ENCODE measurements at regions not wholly inside any gene's neighbourhood (a gene's known extent, or its start where the extent isn't known, plus 50 kb on each side); places are given as distances from the start of the nearest gene placed in this dataset.

DNA sequence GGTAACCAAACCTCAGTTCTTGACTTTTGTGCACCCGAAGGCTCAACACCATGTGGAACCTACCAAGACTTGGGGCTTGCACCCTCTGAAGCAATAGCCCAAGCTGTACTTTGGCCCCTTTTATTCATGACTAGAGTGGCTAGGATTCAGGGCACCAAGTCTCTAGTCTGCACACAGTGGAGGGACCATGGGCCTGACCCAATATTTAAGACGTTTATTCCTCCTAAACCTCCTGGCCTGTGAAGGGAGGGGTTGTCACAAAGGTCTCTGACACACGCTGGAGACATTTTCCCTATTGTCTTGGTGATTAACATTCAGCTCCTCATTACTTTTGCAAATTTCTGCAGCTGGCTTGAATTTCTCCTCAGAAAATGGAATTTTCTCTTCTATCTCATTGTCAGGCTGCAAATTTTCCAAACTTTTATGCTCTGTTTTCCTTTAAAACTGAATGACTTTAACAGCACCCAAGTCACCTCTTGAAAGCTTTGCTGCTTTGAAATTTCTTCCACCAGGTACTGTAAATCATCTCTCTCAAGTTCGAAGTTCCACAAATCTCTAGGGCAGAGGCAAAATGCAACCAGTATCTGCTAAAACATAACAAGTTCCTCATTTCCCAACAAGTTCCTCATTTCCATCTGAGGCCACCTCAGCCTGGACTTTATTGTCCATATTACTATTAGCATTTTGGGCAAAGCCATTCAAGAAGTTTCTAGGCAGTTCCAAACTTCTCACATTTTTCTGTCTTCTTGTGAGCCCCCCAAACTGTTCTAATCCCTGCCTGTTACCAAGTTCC lies 481.4 kb upstream of the BTBD3 start:
- no peak for DNase-seq

DNA sequence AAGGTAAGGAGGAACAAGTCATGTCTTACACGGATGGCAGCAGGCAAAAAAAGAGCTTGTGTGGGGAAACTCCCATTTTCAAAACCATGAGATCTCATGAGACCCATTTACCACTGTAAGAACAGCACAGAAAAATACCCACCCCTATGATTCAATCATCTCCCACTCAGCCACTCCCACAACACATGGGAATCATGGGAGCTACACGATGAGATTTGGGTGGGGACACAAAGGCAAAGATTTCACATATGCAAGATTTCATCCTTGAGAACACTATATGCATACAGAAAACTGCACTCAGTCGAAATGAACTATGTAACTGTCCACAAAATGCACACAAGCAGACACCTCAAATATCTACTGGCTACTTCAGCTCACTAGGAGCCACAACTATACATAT lies 480.6 kb upstream of the BTBD3 start:
- no peak for DNase-seq

DNA sequence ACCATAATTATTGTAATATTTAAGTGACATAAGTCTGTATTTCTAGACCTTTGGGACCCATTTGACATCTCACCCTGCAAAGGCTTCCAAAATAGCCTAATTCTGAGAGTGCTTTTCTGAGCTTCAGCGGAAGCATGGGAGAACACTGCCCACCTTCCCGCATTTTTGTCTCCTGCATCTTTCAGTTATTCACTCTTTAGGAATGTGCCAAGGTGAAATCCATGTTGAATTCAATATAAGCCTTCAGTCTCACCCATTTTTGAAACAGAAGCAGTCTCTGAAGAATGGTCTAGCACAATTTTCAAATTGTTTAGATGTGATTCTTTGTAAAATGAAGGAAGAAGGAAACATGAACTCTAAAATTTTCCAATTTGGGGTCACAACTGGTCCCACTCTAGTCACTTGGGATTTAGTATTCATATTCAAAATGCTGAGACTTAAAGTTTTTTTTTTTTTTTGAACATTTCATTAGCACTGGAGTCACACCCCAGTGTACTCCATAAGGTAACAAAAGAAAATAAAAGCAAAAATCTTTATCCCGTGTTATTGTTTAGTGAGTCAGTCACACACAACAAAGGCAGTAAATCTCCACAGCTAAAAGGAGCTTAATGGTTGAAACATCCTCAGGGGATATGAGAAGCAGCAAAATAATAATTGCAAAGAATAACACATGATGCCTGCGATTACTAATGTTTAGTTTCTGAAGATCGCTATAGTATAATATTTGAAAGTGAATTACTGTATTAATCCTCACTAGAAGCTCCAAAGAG lies 479.9 kb upstream of the BTBD3 start:
- no peak for DNase-seq

DNA sequence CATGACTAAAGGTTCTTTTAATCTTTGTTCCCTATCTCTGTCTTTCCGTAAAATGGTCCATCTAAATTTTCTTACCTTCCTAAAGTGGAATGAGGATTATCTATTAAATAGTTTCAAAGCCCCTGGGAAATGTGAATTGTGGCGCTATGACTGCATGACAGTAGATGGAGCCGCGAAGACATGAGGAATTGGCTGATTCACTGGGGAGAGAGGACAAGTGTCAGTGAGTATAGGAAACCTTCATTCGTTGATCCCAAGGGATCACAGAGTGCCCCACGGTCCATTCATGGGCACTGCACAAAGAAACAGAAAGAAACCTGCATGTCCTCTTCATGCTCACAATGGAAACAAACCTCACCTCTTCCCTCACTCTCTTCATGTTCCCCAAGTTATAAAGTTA lies 479.3 kb upstream of the BTBD3 start:
- no peak for DNase-seq

DNA sequence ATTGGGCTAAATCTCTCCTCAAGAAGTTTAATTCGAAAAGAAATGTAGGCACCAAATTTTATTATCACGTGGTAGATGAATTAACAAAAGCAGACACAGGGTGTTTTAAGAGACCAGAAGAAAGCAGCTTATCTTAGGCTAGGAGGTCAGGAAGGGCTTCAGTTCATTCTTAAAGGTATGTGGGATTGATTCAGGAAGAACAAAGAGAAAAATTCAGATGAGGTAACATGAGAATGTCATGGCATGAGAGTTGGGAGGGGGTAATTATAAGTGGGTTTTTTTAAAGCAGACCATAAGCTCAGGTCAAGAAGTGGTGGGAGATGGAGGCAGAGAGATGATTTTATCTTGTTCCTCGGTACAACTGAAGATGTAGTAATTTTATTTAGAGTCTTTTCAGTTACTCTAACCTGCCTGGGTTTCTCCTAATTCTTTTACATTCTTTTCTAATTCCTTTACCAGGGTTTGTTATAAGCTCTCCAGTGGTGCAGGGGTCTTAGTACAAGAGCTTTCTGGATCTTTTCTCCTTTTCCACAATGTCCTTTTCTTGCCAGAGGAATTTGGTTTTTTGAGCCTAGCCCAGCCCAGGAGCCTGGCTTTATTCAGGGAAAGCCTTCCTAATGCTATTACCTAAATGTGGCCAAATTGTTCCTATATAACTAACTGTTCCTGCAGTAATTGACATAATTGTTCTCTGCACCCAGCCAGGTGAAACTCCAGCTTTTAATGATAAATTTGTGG lies 474.1 kb upstream of the BTBD3 start:
- no peak for DNase-seq

DNA sequence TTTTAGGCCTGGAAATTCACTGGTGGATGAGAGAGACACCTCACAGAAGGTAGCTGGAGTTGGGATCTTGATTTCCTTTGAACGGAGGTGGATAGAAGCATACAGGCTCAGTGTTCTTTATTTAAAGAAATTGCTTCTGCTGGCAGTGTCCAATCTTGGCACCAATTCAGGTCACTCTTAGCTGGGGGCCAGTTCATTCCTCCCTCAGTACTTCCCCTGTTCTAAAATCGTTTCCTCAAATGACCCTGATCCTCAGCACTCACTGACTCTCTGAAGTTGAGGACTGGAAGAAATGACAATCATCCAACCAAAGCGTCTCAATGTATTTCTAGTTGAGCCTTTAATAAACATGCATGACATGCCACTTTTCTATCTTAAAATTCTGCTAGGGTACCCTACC lies 472.5 kb upstream of the BTBD3 start:
- no peak for DNase-seq

DNA sequence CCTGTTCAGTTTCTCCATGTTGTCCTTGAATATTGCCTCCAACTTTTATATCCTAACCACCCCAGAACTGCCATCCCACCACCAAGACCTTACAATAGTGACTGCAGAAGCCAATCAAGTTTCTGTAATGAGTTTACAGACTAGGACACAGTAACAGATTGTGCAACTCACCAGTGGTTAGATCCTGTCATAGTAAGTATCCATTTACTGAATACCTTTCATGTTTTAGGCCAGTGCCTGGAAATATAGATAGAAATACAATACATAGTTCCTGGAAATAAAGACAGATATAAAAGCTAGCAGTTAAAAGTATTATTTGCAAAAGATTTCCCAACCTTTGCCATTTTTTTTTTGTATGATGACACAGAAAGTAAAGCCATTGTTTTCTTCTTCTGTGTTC lies 471.8 kb upstream of the BTBD3 start:
- DNase-seq: no peak

DNA sequence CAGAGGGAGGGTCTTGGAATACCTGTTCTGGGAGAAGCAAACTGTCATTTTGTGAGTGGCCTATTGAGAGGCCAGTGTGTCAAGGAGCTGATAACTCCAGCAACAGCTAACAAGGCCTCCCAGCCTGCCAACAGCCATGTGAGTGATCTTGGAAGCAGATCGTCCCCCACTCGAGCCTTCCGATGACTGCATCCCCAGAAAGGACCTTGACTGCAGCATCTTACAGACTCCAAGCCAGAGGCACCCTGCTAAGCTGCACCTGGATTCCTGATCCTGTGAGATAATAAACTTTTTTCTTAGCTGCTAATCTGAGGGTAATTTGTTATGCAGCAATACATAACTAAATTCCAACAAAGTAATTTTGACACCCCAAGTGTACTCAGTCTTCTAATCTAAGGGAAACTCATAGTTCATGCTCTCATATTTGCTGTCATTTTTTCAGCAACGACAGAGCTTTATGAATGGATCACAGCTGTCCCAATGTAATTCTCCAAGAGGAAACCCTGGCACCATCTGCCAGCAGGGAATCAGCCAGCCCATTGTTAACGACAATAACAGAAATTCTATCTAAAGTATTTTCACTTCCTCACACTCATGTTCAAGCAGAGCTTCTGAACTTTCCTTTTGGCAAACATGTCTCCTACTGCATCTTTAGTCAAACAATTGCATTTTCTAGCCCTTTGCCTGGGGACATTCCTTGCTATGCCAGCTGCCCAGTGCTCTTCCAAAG lies 470.2 kb upstream of the BTBD3 start:
- DNase-seq: no peak

DNA sequence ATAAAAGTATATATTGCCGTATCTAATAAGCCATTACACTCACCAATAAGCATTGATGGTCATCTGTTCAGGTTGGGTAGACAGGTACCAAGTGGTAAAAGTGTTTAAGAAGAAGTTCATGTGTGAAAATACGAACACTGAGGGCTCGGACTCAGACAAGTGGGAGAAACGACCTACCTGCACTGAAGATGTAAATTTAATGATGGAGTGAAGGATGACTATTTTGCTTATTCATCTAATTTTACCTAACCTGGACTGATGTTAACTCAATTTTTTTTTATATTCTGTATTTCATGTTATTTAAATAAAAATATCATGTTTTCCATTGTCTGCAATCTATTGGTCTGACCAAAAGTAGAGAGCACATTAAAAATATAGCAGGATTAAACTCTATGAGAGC lies 469.1 kb upstream of the BTBD3 start:
- no peak for DNase-seq

DNA sequence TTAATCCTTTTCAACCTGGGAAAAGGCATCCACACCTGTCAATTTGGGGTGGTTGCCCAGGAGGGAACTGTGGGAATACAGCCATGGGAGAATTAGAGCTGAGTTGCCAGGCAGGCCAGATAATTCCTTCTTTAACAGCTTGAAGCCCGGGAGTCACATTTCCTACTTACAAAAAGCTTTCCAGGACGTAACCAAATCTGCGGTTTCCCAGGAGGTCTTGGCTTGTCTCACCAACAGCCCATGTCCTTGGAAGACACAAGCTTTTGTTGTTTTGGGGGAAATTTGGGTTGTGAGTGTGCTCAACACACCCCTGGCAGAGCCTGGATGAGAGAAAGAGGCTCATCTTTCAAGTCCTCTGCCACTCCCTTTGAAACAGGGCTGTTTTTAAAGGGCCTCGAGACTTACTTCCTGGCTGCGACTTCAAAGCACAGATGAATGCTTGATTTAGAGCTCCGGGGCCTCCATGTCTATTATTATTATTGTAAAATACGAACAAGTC lies 465.9 kb upstream of the BTBD3 start:
- DNase-seq: no peak

DNA sequence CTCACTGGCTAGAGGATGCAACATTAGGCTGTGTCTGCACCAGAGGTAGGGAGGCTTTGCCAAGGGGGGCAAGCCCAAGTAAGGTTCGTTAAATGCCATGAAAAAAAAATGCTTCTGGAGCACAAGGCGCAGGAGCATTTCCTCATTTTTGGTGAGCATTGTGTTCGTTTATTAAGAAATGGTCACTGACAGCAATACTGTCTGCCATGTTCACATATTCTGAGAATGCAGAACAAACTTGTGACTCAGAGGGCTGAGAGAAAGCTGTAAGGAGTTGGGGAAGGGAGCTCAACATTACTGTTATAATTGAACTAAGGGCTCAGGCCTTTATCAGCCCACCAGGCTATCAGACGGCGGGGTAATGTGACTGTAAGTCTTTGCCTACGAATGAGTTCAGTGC lies 465.4 kb upstream of the BTBD3 start:
- no peak for DNase-seq

DNA sequence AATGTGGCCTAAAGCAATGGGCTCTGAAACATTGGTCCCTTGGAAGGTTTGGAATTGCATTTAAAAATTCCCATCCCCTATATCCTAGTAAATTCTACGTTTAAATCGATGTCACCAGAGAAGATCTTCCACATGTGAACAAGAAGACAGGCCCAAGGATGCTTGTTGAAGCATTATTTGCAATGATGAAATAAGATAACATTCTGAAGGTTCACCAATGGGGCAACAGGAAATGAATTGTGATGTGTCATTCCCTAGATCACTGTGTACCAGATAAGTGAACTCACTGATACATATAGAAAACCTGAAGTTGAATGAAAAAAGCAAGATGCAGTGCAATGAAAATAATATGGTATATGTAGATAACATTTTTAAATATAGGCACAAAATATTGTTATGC lies 464.3 kb upstream of the BTBD3 start:
- no peak for DNase-seq

DNA sequence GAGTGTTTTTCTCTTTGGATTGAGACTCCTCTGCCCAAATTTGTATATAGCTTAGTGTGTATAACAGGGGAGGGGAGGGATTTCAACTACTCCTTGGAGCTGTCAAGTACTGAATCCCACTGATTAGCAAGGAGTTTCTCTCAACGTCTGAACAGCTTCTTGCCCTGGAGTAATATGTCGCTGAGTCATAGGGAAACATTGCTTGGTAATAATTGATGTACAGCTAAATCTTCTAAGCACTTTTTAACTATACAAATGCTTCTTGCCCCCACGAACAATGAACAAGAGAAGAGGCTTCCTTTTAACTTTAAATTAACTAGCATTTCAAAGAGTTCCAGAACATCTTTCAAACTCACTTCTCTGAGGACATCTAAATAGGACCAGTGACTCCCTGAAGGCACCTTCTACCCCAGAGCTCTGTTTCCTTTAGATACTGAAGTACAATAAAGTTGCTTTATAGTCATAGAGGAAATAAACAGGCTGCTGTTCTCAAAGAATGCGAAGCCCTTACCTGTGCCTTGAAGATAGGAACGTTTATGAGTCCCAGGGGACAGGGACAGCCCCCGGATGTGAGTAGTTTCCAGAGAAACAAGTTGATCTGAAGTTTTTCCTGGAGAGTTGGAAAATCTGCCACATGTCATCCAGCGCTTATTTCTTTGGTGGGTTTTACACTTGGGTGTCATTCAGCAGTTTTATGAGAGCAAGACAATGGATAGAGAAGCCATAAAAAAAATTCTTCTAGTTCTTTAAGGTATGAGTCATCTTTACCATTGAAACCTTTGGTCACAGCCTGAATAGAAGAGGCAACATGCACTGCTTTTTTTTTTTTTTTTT lies 462.5 kb upstream of the BTBD3 start:
- no peak for DNase-seq

DNA sequence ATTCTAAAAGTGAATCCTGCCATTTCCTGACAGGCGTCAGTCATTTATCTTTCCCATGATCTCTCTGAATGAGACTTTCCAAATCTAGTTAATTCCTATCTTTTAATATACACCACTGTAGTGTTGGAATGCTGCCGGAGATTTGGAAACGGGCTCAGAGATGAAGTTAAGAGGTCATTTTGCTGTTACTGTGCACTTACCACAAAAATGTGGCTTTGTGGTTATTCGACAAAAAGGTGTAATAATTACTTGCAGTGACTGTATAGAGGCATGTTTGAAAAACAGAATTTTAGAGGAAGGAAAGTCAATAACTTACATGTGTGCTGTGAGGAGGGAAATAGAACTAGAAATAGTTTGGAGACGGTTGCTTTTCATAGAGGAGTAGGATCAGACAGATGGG lies 460.2 kb upstream of the BTBD3 start:
- DNase-seq: no peak

DNA sequence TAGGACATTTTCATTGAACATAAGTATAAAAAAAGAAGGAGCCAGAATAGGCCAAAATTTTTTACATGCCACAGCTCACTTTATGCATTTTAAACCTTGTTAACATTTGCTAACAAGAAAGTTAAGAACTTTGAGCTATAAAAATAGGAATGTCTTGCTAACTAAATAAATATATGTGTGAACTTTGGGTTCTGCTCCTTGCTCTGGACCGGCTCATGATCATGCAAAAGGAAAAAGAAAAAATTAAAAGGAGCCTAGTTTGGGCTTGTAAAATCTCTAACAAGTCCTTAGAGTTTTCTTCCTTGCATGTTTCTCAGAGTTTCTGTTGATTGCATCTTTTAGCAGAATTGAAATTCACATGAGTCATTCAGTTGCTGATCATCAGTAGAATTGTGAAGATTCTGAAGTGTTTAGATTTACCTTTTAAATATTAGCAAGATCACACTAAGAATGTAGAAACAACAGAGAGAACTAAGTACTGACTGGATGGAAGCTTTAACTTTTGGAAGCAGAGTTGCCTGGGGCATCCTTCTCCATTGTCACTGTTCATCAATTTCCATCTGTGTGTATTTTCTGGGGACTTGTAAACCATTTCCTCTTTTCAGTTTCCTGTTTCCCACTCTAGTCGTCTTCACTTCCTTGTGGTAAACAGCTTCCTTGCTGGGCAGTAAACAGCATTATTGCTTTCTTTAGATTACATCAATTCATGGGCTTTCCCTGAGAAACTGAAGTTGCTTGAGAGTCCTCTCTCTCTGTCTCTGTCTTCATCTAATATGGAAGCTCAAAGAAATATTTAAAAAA lies 458.4 kb upstream of the BTBD3 start:
- DNase-seq: no peak

DNA sequence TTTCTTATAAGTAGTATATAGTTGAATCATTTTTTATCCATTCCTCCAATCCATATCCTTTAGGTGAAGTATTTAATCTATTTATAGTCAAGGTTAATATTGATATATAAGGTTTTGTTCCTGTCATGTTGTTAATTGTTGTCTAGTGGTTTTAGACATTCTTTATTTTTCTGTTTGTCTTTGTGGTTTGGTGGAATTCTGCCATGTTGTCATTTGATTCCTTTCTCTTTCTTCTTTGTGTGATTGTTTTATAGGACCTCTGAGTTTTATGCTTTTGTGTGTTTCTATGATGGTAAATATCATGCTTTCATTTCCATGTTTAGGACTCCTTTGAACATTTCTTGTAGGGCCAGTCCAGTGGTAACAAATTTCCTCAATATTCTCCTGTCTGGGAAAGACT lies 450.3 kb upstream of the BTBD3 start:
- DNase-seq: no peak

DNA sequence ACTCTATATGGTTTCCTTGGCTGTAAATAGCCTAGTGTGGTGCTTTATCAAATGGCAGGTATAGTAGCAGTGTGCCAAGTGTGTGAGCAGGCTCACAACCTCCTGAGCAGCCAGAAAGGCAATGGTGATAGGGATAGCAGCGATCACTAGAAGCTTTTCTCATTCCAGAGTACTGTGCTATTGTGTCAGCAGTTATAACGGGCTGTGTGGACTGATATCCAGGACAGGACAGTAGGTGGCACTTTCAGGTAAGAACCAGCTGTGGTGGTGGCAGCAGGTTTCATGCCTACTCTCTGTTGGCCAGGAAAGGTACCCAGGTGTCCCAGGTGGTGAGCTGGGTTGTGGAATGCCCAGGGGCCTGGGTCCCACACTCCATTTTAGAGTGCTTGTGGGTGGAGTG lies 448.8 kb upstream of the BTBD3 start:
- no peak for DNase-seq

DNA sequence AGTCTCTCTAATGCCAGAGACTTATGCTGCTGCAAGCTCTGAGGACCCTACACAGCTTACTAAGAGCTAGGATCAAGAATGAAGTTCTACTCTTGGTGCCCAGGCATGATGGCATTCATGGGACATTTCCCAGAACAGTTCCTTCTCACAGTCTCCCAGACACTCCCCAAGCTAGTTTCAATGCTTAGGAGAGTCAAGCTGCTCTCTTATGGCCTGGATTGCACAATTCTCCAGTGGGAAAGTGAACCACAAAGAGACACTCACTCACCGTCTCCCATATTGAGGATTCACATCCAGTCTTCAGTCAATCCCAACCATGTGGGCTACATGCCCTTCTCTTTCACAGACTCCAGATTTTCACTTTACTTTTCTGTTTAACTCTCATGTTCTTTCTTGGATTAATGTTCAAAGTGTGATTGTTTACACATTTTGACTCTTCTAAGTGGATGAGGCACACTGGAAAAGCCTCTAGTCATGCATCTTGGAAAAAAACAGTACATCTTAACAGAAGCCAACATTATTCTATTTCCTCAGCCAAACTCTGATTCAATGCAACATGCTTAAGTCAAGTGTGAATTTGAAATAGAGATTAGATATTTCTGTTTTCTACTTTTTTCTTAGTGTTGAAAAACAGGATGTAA lies 447.8 kb upstream of the BTBD3 start:
- no peak for DNase-seq

DNA sequence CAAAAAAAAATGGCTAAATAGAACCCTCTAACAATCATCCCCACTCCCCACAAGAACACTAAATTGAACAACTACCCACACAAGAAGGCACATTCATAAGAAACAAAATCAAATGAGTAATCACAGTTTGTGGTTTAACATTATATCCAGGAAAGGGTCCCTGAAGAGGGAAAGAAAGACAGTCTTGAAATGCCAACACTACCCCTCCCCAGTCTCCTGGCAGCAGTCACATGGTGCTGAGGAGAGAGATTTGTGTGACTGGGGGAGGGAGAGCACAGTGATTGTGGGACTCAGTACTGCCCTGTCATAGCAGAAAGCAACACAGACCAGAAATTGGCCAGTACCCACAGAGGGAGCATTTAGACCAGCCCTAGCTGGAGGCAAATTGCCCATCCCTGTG lies 443.7 kb upstream of the BTBD3 start:
- DNase-seq: no peak

DNA sequence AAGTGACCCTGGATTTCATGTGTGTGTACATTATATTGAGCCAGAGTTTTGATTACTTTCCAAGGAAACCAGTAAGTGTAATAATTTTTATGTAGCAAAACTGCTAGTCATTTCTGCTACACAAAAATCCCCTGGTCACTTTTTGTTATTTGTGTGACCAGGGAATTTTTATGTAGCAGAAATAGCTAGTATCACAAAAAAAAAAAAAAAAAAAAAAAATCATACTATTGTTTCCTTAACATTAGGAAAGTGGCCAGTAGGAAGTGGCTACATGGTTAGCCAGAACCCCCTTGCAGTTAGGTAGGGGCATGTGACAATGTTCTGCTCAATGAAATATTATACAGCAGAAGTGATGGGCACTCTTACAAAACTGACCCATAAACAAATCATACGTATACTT lies 434.0 kb upstream of the BTBD3 start:
- no peak for DNase-seq

DNA sequence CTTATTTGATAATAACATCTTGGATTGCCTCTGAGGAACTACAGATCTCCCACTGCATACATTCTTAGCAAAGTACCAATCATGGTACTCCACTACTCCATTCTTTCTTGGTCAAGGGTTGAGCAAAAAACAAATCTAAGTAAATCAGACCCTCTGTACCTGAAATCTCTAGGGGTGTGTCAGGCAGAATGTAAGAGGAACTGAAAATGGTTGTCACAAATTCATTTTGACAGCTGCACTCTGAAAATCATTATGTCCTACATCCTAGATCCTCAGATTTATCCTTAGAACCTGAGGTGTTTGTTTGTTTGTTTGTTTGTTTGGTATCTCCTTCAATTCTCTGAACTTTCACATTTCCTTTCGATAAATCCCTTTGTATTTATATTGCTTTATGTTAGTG lies 433.2 kb upstream of the BTBD3 start:
- DNase-seq: no peak
